Thyroid gland (tissue), 4 donors: ENCODE measurements at regions not wholly inside any gene's neighbourhood (a gene's known extent, or its start where the extent isn't known, plus 50 kb on each side); places are given as distances from the start of the nearest gene placed in this dataset.

Experiments used
- CTCF ChIP-seq, 6 experiments: fragments of 200-600 bp in 3 of 6; fragments of 450-650 bp in 3 of 6; sonication (generic) in 3 of 6; IDR thresholded peaks; one replicate each; pipeline ENCODE4 v1.5.1; 2016 to 2019; ENCODE audit warnings: antibody characterized with exemption in 6 of 6, mild to moderate bottlenecking in 2 of 6, inconsistent platforms in 1 of 6, moderate library complexity in 1 of 6
- POLR2A ChIP-seq, 2 donors: fragments of 450-650 bp; IDR thresholded peaks; one replicate each; pipeline ENCODE4 v1.6.1; 2017; ENCODE audit warnings: antibody characterized with exemption in 2 of 2, mild to moderate bottlenecking in 2 of 2, moderate library complexity in 1 of 2

DNA sequence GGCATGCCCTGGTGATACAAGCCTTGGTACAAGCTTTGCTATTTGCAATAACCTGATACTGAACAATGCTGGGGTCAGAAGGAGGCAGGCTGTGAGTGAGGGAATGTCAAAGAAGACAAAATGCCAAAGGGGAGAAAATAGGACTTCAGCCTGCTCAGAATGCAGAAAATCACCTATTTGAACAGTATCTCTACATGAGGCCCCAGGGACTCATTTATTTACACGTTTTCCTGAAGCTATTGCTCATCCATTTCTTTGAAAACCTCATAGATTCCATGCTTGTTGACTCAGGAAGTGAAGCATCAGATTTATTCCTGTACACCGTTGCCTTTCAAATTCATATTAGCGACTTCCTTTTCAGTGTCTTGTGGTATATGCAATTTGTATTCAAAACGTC lies 69.4 kb upstream of the CBLN2 start:
- TF ChIP-seq CTCF (IDR thresholded peaks at IDR 0.05) (no peak), POLR2A (IDR thresholded peaks at IDR 0.05) (no peak)
